GM12892 (cell line): ENCODE measurements at regions not wholly inside any gene's neighbourhood (a gene's known extent, or its start where the extent isn't known, plus 50 kb on each side); places are given as distances from the start of the nearest gene placed in this dataset.

Experiments used
- POLR2A ChIP-seq: IDR thresholded peaks from 2 replicates; pipeline ENCODE4 v1.6.1; 2011; ENCODE audit warnings: low read depth, low read length, control low read depth
- POLR2AphosphoS5 ChIP-seq: IDR thresholded peaks from 2 replicates; pipeline ENCODE4 v1.6.1; 2011; ENCODE audit warnings: low read depth, low read length, control low read depth

DNA sequence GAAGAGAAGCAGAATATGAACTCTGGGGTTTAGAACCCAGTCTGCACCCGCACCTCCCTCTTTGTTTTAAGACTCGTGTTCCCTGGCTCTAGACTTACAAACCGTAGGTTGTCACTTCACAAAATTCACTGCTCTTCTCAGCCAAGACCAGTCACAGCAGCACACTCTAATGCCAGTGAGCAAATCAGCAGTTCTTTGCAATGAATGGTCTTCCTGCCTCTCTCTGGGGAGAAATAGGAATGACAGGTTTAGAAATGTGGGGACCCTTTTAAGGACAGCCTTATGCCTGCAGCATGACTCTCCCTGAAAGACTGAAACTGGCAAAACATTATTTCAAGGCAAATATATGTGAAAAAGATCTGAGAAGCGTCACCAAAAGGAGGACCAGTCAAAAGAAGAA is 156.9 kb downstream of the KCTD15 start:
- TF ChIP-seq POLR2A: no peak
- no peak for TF ChIP-seq POLR2AphosphoS5
